ENCODE measurements at regions not wholly inside any gene's neighbourhood (a gene's known extent, or its start where the extent isn't known, plus 50 kb on each side); places are given as distances from the start of the nearest gene placed in this dataset.
A peak's percentile ranks its signal among the peaks of the same experiment; 100 is the strongest.

GRCh38 chr5:85268194-85268593 lies 883.5 kb upstream of the EDIL3 start (continued):
- TF ChIP-seq ZNF34 (CRISPR knock-in tag; IDR thresholded peaks at IDR 0.05; ENCODE audit: borderline replicate concordance) (no peak), FOXP1 (IDR thresholded peaks at IDR 0.05) (no peak), FOXP1 (CRISPR knock-in tag; IDR thresholded peaks at IDR 0.05) (no peak), ZNF7 (CRISPR knock-in tag; IDR thresholded peaks at IDR 0.05) (no peak), FOXC1 (CRISPR knock-in tag; IDR thresholded peaks at IDR 0.05; ENCODE audit: borderline replicate concordance) (no peak), HNF4A (CRISPR knock-in tag; IDR thresholded peaks at IDR 0.05) (no peak)

- in situ Hi-C loops (cut with HindIII; ENCODE audit: extremely low pct_ligation_motif_present, low pct_unique_long_range_greater_than_20kb) (no loop called here), intact Hi-C loops (cut with micrococcal nuclease; ENCODE audit: unreplicated experiment) (no loop called here)
- WGBS (ENCODE audit: low lambda C conversion rate), result 0% methylated on average over 1 of the region's 1 CpG
- H3K27me3 ChIP-seq (ENCODE audit: control insufficient read depth in 1 of 2, insufficient read depth in 2 of 2, low read length in 2 of 2), result no peaks in the 10 kb centered on the region
- DNase-seq (ENCODE audit: low spot score) (no peak), ATAC-seq (no peak), FAIRE-seq (no peak)
- no TSS peak for BruUV-seq (replicated peaks)
- no peak overlapping the region for H3K27ac ChIP-seq (ENCODE audit: extremely low read length, insufficient read depth, low read length)
- H3K36me3 ChIP-seq (replicated peaks in 1 of 2; ENCODE audit: control insufficient read depth in 1 of 2, insufficient read depth in 2 of 2, low read length in 2 of 2), result no peaks in the 10 kb centered on the region
- POLR2A ChIA-PET, result no interaction called here
- CTCF ChIA-PET (ENCODE audit: low intra/inter-chr PET ratio, low total read pairs), result no interaction called here
- no peak overlapping the region for H3K4me3 ChIP-seq (replicated peaks in 1 of 3; ENCODE audit: insufficient read depth in 1 of 3, low read depth in 2 of 3, low read length in 3 of 3)
- TF ChIP-seq CREB1 (IDR thresholded peaks at IDR 0.05), result peak; percentile 51; the same call in 1 of the 2 replicates
- TF ChIP-seq CREB1 (CRISPR knock-in tag; IDR thresholded peaks at IDR 0.05), result no peak
- no peak for TF ChIP-seq ZNF569 (CRISPR knock-in tag; IDR thresholded peaks at IDR 0.05; ENCODE audit: borderline replicate concordance)
- H4K20me1 ChIP-seq (ENCODE audit: insufficient read depth, low read length), result no peaks in the 10 kb centered on the region
- no peaks in the 10 kb centered on the region for H3K4me1 ChIP-seq (ENCODE audit: insufficient read depth, low read length)
- no peaks in the 10 kb centered on the region for H3K79me2 ChIP-seq (ENCODE audit: insufficient read depth, low read length)
- H3K4me2 ChIP-seq (ENCODE audit: low read depth, low read length), result no peak overlapping the region
- H3K9me3 ChIP-seq (ENCODE audit: low read length), result no peaks in the 10 kb centered on the region
- H2AFZ ChIP-seq (ENCODE audit: low read length), result no peak overlapping the region
- no peak overlapping the region for H3K9ac ChIP-seq (ENCODE audit: insufficient read depth, low read depth, low read length)
These were observed 893.5 kb upstream of the EDIL3 start for GRCh38 chr5:85278193-85278592.

- Histone ChIP-seq H3K9ac (ENCODE audit: insufficient read depth, low read depth, low read length) (no peak overlapping the region), H3K9me3 (ENCODE audit: low read length) (no peaks in the 10 kb centered on the region), H3K27me3 (ENCODE audit: control insufficient read depth in 1 of 2, insufficient read depth in 2 of 2, low read length in 2 of 2) (no peaks in the 10 kb centered on the region), H3K4me3 (replicated peaks in 1 of 3; ENCODE audit: insufficient read depth in 1 of 3, low read depth in 2 of 3, low read length in 3 of 3) (no peak overlapping the region), H4K20me1 (ENCODE audit: insufficient read depth, low read length) (no peaks in the 10 kb centered on the region), H2AFZ (ENCODE audit: low read length) (peak overlapping the region; percentile 5), H3K27ac (ENCODE audit: extremely low read length, insufficient read depth, low read length) (no peak overlapping the region), H3K4me2 (ENCODE audit: low read depth, low read length) (no peak overlapping the region), H3K4me1 (ENCODE audit: insufficient read depth, low read length) (no peaks in the 10 kb centered on the region), H3K79me2 (ENCODE audit: insufficient read depth, low read length) (no peaks in the 10 kb centered on the region), H3K36me3 (replicated peaks in 1 of 2; ENCODE audit: control insufficient read depth in 1 of 2, insufficient read depth in 2 of 2, low read length in 2 of 2) (no peaks in the 10 kb centered on the region)
- no TSS peak for BruUV-seq (replicated peaks)
- FAIRE-seq (no peak), DNase-seq (ENCODE audit: low spot score) (no peak), ATAC-seq (no peak)
- intact Hi-C loops (cut with micrococcal nuclease; ENCODE audit: unreplicated experiment) (no loop called here), in situ Hi-C loops (cut with HindIII; ENCODE audit: extremely low pct_ligation_motif_present, low pct_unique_long_range_greater_than_20kb) (no loop called here)
- ChIA-PET POLR2A (no interaction called here), CTCF (ENCODE audit: low intra/inter-chr PET ratio, low total read pairs) (no interaction called here)
- WGBS (ENCODE audit: low lambda C conversion rate), result 1% methylated on average over 3 of the region's 3 CpGs
- TF ChIP-seq KLF6 (CRISPR knock-in tag; IDR thresholded peaks at IDR 0.05) (no peak), ZKSCAN8 (CRISPR knock-in tag; IDR thresholded peaks at IDR 0.05; ENCODE audit: borderline replicate concordance) (no peak), ZNF616 (CRISPR knock-in tag; IDR thresholded peaks at IDR 0.05; ENCODE audit: low read depth) (no peak), ZNF12 (CRISPR knock-in tag; IDR thresholded peaks at IDR 0.05) (no peak), ZNF776 (CRISPR knock-in tag; IDR thresholded peaks at IDR 0.05) (no peak)
- TF ChIP-seq, protein P1, sequence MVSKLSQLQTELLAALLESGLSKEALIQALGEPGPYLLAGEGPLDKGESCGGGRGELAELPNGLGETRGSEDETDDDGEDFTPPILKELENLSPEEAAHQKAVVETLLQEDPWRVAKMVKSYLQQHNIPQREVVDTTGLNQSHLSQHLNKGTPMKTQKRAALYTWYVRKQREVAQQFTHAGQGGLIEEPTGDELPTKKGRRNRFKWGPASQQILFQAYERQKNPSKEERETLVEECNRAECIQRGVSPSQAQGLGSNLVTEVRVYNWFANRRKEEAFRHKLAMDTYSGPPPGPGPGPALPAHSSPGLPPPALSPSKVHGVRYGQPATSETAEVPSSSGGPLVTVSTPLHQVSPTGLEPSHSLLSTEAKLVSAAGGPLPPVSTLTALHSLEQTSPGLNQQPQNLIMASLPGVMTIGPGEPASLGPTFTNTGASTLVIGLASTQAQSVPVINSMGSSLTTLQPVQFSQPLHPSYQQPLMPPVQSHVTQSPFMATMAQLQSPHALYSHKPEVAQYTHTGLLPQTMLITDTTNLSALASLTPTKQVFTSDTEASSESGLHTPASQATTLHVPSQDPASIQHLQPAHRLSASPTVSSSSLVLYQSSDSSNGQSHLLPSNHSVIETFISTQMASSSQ (IDR thresholded peaks at IDR 0.05; ENCODE audit: low read depth), result no peak
- TF ChIP-seq, protein P1 (CRISPR knock-in tag; IDR thresholded peaks at IDR 0.05; ENCODE audit: borderline replicate concordance), result no peak
These were observed 904.2 kb upstream of the EDIL3 start for GRCh38 chr5:85288914-85289313.

All from HepG2 (cell line).